HG03575 (cell line): ENCODE measurements at regions not wholly inside any gene's neighbourhood (a gene's known extent, or its start where the extent isn't known, plus 50 kb on each side); places are given as distances from the start of the nearest gene placed in this dataset.

Source experiments
- ATAC-seq: cut with Tn5 transposase; IDR thresholded peaks from one replicate; pipeline ENCODE4 v1.9.1; 2021; ENCODE audit not compliant: unreplicated experiment, insufficient number of reproducible peaks, low FRiP score; ENCODE audit errors: extremely low read depth

- ATAC-seq = no peak
These were observed 682.4 kb downstream of the UQCRFS1 start for GRCh38 chr19:28530406-28531035.

GRCh38 chr19:28526038-28526437 is 686.9 kb downstream of the UQCRFS1 start:
- no peak for ATAC-seq

- no peak for ATAC-seq
These were observed 689.3 kb downstream of the UQCRFS1 start for GRCh38 chr19:28523619-28524018.

- no peak for ATAC-seq
These were observed 690.4 kb downstream of the UQCRFS1 start for GRCh38 chr19:28522545-28522922.

GRCh38 chr19:28521614-28522544 is 691.1 kb downstream of the UQCRFS1 start:
- ATAC-seq = no peak

- no peak for ATAC-seq
These were observed 691.9 kb downstream of the UQCRFS1 start for GRCh38 chr19:28520998-28521568.

GRCh38 chr19:28519952-28520861 is 692.7 kb downstream of the UQCRFS1 start:
- no peak for ATAC-seq

- no peak for ATAC-seq
These were observed 693.7 kb downstream of the UQCRFS1 start for GRCh38 chr19:28519218-28519779.

- no peak for ATAC-seq
These were observed 696.5 kb downstream of the UQCRFS1 start for GRCh38 chr19:28516415-28516872.

- no peak for ATAC-seq
These were observed 698.8 kb downstream of the UQCRFS1 start for GRCh38 chr19:28514166-28514565.

GRCh38 chr19:28511655-28512054 is 701.3 kb downstream of the UQCRFS1 start:
- ATAC-seq = no peak

GRCh38 chr19:28509079-28509895 is 703.7 kb downstream of the UQCRFS1 start:
- ATAC-seq = no peak

- no peak for ATAC-seq
These were observed 704.3 kb downstream of the UQCRFS1 start for GRCh38 chr19:28508666-28509065.

- no peak for ATAC-seq
These were observed 707.0 kb downstream of the UQCRFS1 start for GRCh38 chr19:28505933-28506332.

- ATAC-seq = no peak
These were observed 707.8 kb downstream of the UQCRFS1 start for GRCh38 chr19:28505134-28505533.

GRCh38 chr19:28504727-28505126 is 708.2 kb downstream of the UQCRFS1 start:
- ATAC-seq = no peak

- ATAC-seq = no peak
These were observed 708.8 kb downstream of the UQCRFS1 start for GRCh38 chr19:28504139-28504538.
